Activated CD4-positive, alpha-beta T cell treated with anti-CD3 and anti-CD28 coated beads, Interleukin-2, amount 50 U/mL, for 16 hours (primary cell): ENCODE measurements at regions not wholly inside any gene's neighbourhood (a gene's known extent, or its start where the extent isn't known, plus 50 kb on each side); places are given as distances from the start of the nearest gene placed in this dataset.
"Not testable (repeated sequence)": the region's sequence is repeated elsewhere in the genome, so short reads cannot be mapped to it uniquely, and the experiment has no call there.

Experiments used
- DNase-seq: peaks from one replicate; pipeline ENCODE4 v3.0.0-alpha.2; 2020

DNA sequence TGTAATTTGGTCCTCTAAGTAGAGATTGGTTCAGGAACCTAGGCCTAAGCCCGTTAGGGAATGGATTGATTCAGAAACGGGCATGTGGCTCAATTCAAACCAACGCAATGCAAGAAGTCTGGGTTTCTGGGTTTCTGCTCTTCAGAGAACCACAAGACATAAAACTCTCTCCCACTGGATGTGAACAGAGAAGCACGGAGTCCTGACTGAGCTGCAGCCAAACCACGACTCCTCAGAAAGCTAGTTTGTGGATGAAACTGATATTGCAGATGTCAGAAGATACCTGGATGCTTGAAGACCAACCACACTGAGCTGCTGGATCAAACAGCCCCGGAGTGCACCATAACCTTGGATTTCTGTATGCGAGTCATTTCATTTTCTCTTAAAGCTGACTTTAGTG, 50.0 kb downstream of the SOD2 start:
- DNase-seq, result no peak

- no peak for DNase-seq
Observed at GRCh38 chr6:159642481-159642880, 50.6 kb downstream of the SOD2 start.

- DNase-seq, result no peak
Observed at GRCh38 chr6:159640722-159641482, 52.1 kb downstream of the SOD2 start.

- no peak for DNase-seq
Observed at GRCh38 chr6:159640322-159640721, 52.7 kb downstream of the SOD2 start.

GRCh38 chr6:159639721-159640120, 53.3 kb downstream of the SOD2 start:
- DNase-seq, result no peak

GRCh38 chr6:159633196-159633595, 59.8 kb downstream of the SOD2 start:
- DNase-seq, result no peak

DNA sequence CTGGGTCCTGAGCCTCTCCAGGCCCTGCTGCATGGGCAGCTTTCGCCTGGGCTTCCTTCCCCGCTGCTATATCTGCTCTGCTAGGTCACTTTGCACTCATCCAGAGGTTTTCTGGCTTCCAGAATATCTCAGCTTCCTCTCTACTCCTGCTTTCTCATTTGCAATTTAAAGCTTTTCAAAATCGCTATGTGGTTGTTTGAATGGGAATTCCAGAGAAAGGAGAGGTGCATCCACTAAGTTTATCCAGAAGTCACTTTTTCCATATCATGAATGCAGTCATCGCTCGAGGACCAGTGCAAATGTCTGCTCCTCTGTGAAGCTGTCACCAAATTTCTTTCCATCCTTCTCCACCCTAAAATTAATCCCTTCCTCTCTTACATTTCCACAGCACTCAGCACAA, 61.2 kb downstream of the SOD2 start:
- DNase-seq, result no peak

GRCh38 chr6:159627939-159628338, 65.1 kb downstream of the SOD2 start:
- DNase-seq, result no peak

DNA sequence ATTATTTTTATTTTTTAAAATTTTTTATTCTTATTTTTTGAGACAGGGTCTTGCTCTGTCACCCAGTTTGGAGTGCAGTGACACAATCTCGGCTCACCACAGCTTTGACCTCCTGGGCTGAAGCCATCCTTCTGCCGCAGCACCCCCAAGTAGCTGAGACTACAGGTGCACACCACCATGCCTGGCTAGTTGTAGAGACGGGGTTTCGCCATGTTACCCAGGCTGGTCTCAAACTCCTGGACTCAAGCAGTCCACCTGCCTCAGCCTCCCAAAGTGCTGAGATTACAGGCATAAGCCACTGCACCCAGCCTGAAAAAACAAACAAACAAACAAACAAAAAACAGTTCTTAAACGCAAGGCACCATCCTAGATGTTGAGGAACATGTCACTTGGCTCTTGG, 66.5 kb downstream of the SOD2 start:
- DNase-seq, result not testable (repeated sequence)

GRCh38 chr6:159623156-159623555, 69.9 kb downstream of the SOD2 start:
- DNase-seq, result no peak

GRCh38 chr6:159620947-159621346, 72.1 kb downstream of the SOD2 start:
- no peak for DNase-seq

DNA sequence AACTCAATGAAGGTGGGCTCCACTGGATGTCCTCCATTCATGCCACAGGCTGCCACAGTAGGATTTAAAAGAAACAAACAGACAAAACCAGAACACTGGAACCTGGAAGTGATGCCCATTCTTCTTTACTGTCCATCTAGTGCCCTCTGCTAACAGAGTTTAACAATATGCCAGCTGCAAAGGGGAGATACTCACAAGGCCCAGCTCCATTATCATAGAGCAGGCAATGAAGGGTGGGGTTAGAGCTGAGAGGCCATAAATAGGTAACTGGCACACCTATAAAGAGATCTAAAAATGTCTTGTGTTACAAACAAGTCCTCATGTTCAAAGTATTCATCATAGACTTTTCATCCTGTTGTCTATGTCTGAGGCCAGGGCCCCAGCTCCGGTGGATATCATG, 75.6 kb downstream of the SOD2 start:
- DNase-seq, result no peak

- DNase-seq, result no peak
Observed at GRCh38 chr6:159616456-159616855, 76.6 kb downstream of the SOD2 start.

- DNase-seq, result no peak
Observed at GRCh38 chr6:159615918-159616317, 77.1 kb downstream of the SOD2 start.

DNA sequence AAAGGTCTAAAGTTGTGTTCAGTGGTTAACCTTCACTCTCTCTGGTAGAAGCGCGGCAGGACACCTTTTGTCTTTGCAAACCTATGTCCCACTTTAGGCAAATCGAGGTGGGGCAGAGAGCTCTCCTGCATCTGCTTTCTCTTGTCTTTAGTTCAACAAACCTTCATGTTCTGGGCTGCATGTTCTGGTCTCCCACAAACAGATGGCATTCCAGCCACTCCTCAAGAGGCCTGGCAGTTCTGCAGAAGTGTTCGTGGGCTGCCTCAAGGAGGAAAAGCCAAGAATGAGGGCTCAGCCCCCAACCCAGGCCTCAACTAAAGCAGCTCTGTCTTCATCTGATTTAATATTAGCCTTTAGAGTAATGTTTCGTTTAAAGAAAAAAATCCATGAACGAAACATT, 82.2 kb downstream of the SOD2 start:
- no peak for DNase-seq

- no peak for DNase-seq
Observed at GRCh38 chr6:159609652-159610178, 83.3 kb downstream of the SOD2 start.

- DNase-seq, result peak; percentile 16
Observed at GRCh38 chr6:159608961-159609651, 83.9 kb downstream of the SOD2 start.

DNA sequence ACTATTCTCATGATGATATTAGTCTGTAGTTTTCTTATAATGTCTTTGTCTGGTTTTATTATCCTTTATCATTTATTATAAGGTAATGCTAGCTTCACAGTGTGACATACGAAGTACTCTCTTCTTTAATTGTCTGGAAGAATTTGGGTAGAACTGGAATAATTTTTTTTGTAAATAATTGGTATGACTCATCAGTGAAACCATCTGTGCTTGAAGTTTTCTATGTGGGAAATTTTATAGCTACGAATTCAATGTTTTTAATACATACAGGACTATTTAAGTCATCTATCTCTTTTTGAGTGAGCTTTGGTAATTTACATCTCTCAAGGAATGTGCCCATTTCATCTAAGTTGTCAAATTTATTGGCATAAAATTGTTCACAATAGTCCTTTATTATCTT, 86.3 kb downstream of the SOD2 start:
- DNase-seq, result no peak

DNA sequence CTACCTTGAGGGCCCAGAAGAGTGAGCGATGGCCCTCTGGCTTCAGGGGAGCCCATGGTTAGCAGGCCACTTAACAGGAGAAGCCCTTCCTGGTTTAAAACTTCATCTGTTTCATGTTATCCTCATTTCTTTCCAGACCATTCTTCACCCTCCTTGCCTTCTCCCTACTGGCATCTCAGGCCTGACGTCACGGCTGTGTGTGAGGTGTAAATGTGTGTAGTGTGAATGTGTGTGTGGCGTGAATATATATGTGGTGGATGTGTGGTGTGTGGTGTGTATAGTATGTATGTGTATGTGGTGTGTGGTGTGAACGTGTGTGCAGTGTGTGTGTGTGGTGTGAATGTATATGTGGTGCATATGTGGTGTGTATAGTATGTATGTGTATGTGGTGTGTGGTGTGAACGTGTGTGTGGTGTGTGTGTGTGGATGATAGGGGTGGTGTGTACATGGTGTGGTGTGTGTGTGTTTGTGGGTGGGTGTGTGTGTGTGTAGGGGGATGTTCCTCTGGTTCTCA, 88.5 kb downstream of the SOD2 start:
- no peak for DNase-seq

- no peak for DNase-seq
Observed at GRCh38 chr6:159602431-159603041, 90.5 kb downstream of the SOD2 start.

DNA sequence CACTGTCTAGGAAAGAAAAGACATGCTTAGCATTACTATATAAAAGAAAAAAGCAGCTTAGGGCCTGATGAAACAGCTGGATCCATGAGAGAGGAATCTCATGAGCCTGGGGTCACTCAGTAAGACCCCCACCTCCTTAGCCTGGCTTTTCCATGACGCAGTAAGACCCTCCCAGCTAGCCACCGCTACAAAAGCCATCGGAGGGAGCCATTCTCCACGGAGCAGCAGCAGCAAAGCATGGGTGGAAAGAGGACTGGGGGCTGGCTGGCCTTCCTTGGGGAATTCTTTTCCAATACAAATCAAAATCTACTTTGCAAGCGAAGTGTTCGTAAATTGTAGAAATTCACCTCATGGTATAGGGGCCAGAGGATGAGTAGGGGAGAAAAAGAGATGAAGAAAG, 91.8 kb downstream of the SOD2 start:
- no peak for DNase-seq

DNA sequence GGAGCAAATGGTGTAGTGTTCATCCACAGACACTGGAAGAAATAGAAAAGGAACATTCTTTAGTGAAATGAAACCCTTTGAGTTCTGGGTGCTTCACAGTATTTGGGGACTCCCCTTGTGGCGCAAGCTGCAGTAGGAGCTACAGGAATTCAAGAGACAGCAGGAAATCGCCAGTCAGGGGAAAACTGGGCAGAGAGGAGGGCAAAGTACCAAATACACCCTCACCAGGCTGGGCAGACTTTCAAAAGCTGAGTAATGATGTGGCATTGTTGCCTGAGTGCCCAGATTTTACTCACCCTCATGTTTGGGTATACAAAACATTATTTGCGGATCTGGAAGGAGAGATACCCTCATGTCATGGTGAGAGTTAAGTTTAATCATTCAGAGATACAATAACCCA, 97.9 kb downstream of the SOD2 start:
- no peak for DNase-seq

DNA sequence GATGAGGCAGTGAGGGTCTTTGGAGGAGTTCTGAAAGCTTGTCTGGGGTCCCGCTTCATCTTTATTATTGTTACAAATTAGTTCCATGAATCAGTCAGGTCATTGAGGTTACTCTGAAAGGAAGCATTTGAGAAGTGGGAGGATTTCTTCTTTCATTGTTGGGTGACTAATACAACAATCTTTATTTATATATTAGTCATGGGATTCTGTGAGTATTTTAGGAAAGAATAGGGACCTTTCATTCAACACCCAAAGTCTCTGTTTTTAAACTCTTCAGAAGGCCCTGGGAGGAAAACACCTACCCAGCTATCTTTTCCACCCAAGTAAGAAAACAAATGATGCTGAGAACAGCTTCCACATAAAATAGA, 98.3 kb downstream of the SOD2 start:
- no peak for DNase-seq
